ENCODE measurements at regions not wholly inside any gene's neighbourhood (a gene's known extent, or its start where the extent isn't known, plus 50 kb on each side); places are given as distances from the start of the nearest gene placed in this dataset.

- peak in 1 of 4 experiments; percentile 9 for DNase-seq (ENCODE audit: extremely low read depth in 1 of 4, low spot score in 3 of 4)
- H2AFZ ChIP-seq (ENCODE audit: low read depth, low read length), result peak overlapping the region; percentile 37
- H3K9me3 ChIP-seq (replicated peaks; ENCODE audit: control insufficient read depth, insufficient read depth, low read depth, low read length), result peaks cover 14% of the 10 kb centered on the region; the same call in 1 of the 2 replicates
- H3K9me1 ChIP-seq (ENCODE audit: control insufficient read depth, insufficient read depth, low read length), result no peaks in the 10 kb centered on the region
- no peak overlapping the region for H3K27ac ChIP-seq (ENCODE audit: extremely low read depth, low read depth, low read length)
- ATAC-seq, result no peak
- no peak overlapping the region for H3K4me3 ChIP-seq
- no peak for TF ChIP-seq ZNF232 (CRISPR knock-in tag; IDR thresholded peaks at IDR 0.05)
- TF ChIP-seq CBFA2T2 (conservative IDR thresholded peaks at IDR 0.05), result peak; percentile 38; the same call in 1 of the 2 replicates
- no peak for TF ChIP-seq ASH1L (IDR thresholded peaks at IDR 0.05; ENCODE audit: borderline replicate concordance, low read depth, partially characterized antibody)
- peak; percentile 46; the same call in 1 of the 2 replicates for TF ChIP-seq TEAD4 (IDR thresholded peaks at IDR 0.05; ENCODE audit: low read length)
- TF ChIP-seq TEAD4 (CRISPR knock-in tag; IDR thresholded peaks at IDR 0.05; ENCODE audit: borderline replicate concordance), result no peak
- no peak for TF ChIP-seq KLF1 (tag; IDR thresholded peaks at IDR 0.05)
- peak; percentile 29; the same call in 1 of the 2 replicates for TF ChIP-seq EHMT2 (IDR thresholded peaks at IDR 0.05)
- peak; percentile 20; the same call in 1 of the 2 replicates for TF ChIP-seq NCOR1 (IDR thresholded peaks at IDR 0.05)
- TF ChIP-seq TCF3 (CRISPR knock-in tag; IDR thresholded peaks at IDR 0.05), result 0 out of 2 replicates have a peak, but pooled peaks have one; percentile 25
- TF ChIP-seq, protein P1, sequence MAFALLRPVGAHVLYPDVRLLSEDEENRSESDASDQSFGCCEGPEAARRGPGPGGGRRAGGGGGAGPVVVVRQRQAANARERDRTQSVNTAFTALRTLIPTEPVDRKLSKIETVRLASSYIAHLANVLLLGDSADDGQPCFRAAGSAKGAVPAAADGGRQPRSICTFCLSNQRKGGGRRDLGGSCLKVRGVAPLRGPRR (CRISPR knock-in tag; IDR thresholded peaks at IDR 0.05), result no peak
- peak; percentile 26; the same call in 1 of the 2 replicates for TF ChIP-seq TAL1 (IDR thresholded peaks at IDR 0.05)
- TF ChIP-seq CXXC5 (CRISPR knock-in tag; IDR thresholded peaks at IDR 0.05), result no peak
- TF ChIP-seq ZNF124 (CRISPR knock-in tag; IDR thresholded peaks at IDR 0.05), result no peak
- no peak for TF ChIP-seq PHF8 (IDR thresholded peaks at IDR 0.05; ENCODE audit: borderline replicate concordance, low read length)
- TF ChIP-seq ZNF324 (CRISPR knock-in tag; IDR thresholded peaks at IDR 0.05), result no peak
- TF ChIP-seq CBFA2T3 (IDR thresholded peaks at IDR 0.05), result peak; percentile 70
- no peak for TF ChIP-seq RBM15 (IDR thresholded peaks at IDR 0.05; ENCODE audit: insufficient read depth, low read length)
- intact Hi-C loops (cut with micrococcal nuclease) (no loop called here), in situ Hi-C loops (cut with MboI) (no loop called here)
- CTCF ChIA-PET (ENCODE audit: low intra/inter-chr PET ratio), result no interaction called here
- POLR2A ChIA-PET, result no interaction called here
- no peak overlapping the region for H3K9ac ChIP-seq (ENCODE audit: insufficient read depth in 1 of 2, low read depth in 2 of 2, low read length in 2 of 2)
- FAIRE-seq, result no peak
- no TSS peak for BruUV-seq (replicated peaks)
- no peaks in the 10 kb centered on the region for H3K27me3 ChIP-seq (ENCODE audit: control insufficient read depth in 2 of 2, insufficient read depth in 2 of 2, low read length in 2 of 2)
- 39% methylated on average over 6 of the region's 6 CpGs for WGBS (ENCODE audit: insufficient coverage, low coverage, missing lambda C conversion rate)
- H3K4me1 ChIP-seq (replicated peaks in 1 of 2; ENCODE audit: control insufficient read depth in 2 of 2, insufficient read depth in 2 of 2, low read length in 2 of 2), result peaks cover 0 to 6% of the 10 kb centered on the region in 2 experiments; a peak in 2 of 5 replicates
- no peaks in the 10 kb centered on the region for H3K79me2 ChIP-seq (ENCODE audit: control insufficient read depth, insufficient read depth, low read length)
- H3K36me3 ChIP-seq (ENCODE audit: control insufficient read depth, insufficient read depth, low read length), result no peaks in the 10 kb centered on the region
- H4K20me1 ChIP-seq (replicated peaks; ENCODE audit: control insufficient read depth, insufficient read depth, low read length), result no peaks in the 10 kb centered on the region
- no peak overlapping the region; the same call in 1 of the 2 replicates for H3K4me2 ChIP-seq (ENCODE audit: insufficient read depth, low read length)
Observed at GRCh38 chr1:233445737-233446136, 118.2 kb downstream of the MAP3K21 start.
